HG03280 (cell line): ENCODE measurements at regions not wholly inside any gene's neighbourhood (a gene's known extent, or its start where the extent isn't known, plus 50 kb on each side); places are given as distances from the start of the nearest gene placed in this dataset.
A peak's percentile ranks its signal among the peaks of the same experiment; 100 is the strongest.

Experiments used
- ATAC-seq: cut with Tn5 transposase; IDR thresholded peaks from one replicate; pipeline ENCODE4 v1.9.1; 2021; ENCODE audit warnings: mild to moderate bottlenecking, moderate library complexity; ENCODE audit not compliant: unreplicated experiment

GRCh38 chr13:79096099-79096498, 310.0 kb downstream of the RBM26 start:
- no peak for ATAC-seq

- ATAC-seq, result no peak
Measured at GRCh38 chr13:79090552-79091124, 315.4 kb downstream of the RBM26 start.

DNA sequence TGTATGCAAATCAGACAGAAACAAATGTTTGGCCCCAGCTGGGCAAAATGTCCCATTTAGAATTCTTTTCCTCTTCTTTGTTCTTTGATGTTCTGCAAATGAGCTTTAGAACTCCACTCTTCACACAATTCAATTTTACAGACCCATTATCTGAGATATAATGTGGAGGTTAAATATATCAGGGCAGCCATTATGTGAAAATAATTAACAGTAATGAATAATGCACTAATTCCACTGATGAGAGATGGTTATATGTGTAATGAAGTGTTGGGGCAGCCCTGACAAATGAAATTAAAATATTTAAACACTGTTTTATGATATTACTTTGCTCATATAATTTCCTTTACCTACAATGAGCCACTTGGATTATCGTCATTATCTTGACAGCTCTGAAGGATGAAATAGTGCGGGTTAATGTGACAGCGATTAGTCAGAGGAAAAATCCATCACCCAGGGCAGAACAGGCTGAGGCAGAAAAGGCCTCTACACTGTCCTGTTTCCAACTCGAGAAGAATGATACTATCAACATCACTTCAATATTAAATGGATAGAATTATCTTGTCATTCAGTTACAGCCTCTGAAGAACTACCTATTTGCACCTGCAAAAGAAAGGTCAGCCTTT, 321.1 kb downstream of the RBM26 start:
- no peak for ATAC-seq

GRCh38 chr13:79081942-79082341, 324.1 kb downstream of the RBM26 start:
- no peak for ATAC-seq

GRCh38 chr13:79079351-79079839, 326.7 kb downstream of the RBM26 start:
- no peak for ATAC-seq

DNA sequence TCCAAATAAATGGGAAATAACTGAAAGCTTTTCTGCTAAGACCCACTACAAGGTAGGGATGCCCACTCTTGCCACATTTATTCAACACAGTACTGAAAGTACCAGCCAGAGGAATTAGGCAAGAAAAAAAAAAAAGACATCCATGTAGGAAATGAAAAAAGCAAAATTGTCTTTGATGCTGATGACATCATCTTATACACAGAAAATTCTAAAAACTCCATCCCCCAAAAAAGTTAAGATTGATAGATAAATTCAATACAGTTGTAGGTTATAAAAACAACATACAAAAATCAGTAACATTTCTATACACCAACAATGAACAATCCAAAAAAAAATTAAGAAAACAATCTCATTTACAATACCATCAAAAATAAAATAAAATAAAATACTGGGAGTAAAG, 330.4 kb downstream of the RBM26 start:
- no peak for ATAC-seq

- ATAC-seq, result peak; percentile 65
Measured at GRCh38 chr13:79070343-79070974, 335.6 kb downstream of the RBM26 start.

DNA sequence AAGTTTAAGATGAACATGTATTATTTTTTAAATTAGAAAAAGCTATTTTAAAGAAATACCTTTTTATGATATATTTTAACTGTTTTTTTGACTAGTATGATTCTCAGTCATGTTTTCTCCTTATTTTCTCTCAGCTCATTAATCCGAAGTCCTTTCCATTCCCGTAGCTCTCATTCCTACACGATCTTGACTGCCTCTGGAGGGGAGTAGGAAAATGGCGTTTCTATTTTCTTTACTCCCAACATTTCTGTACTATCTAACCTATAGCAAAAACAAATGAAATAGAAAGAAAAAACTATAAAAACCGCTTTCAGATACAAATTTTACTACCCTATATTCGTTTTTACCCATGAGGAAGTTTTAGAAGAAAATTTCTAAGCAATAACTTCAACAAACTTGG, 343.8 kb downstream of the RBM26 start:
- ATAC-seq, result no peak

DNA sequence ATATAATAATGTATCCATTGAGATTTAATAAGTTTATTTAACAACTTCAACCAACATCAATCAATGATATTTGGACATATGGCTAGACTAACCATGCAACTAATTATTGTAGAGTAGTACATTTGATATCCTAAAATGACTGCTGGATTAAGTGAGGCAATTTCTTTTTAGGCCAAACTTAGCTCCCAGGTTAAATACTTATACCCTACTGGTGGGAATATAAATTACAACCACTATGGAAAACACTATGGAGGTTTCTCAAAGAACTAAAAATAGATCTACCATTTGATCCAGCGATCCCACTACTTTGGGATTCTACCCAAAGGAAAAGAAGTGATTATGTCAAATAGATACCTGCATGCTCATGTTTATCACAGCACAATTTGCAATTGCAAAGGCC, 345.8 kb downstream of the RBM26 start:
- ATAC-seq, result no peak

DNA sequence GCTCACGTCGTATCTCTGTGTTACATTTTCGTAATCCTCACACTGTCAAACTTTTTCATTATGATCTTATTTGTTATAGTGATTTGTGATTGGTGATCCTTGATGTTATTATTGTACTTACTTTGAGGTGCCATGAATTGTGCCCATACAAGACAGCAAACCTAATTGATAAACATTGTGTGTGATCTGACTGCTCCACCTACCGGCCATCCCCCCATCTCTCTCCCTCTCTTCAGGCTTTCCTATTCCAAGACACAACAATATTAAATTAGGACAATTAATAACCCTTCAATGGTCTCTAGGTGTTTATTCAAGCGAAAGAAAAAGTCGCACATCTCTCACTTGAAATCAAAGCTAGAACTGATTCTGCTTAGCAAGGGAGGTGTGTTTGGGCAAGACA, 349.3 kb downstream of the RBM26 start:
- ATAC-seq, result no peak

- no peak for ATAC-seq
Measured at GRCh38 chr13:79051472-79051871, 354.6 kb downstream of the RBM26 start.

DNA sequence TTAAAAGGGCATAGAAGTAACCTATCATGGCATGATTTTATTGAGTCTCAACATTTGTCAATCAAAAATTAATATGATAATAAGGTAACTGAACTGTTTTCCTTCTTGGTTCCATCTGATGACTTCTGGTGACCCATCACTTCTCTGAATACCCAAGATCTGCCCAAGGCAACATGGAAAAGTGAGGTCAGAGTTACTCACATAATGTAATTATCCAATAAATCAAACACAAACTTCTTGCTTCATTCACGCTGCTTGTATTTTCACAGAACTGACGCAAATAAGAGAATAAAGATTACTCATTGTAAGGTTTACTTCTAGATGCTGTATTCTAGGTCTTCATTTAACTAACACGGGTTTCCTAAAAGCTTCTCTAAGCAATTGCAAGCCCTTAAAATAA, 361.6 kb downstream of the RBM26 start:
- ATAC-seq, result no peak

DNA sequence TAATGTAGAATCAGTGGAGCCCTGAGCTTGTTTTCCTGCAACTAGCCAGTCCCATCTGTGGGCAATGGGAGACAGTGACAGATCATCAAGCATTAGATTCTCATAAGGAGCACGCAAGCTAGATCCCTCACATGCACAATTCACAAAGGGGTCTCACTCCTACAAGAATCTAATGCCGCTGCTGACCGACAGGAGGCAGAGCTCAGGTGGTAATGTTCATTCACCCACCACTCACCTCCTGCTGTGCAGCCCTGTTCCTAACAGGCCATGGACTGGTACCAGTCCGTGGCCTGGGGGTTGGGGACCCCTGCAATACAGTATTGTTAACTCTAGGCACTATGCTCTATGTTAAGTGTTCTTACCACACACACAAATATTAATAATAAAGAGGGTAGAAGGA, 362.8 kb downstream of the RBM26 start:
- no peak for ATAC-seq

DNA sequence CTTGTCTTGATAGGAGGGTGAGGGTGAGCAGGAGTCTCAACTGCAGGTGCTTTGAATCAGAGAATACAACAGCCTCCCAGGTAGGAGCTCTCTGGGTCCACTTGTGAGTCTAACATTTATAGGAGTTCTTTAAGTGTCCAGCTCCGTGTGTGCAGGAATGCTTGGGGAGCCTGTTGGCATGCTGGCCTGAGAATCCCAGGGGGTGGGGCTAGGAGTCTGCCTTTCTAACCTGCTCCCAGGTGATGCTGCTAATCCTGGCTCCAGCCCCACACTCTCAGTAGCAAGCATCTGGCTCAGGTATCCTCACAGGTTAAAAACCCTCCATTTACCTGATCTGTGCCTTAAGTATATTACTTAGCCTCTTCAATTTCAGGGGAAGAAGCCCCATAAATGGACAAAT, 368.9 kb downstream of the RBM26 start:
- no peak for ATAC-seq

- ATAC-seq, result no peak
Measured at GRCh38 chr13:79034341-79034740, 371.7 kb downstream of the RBM26 start.

GRCh38 chr13:79030513-79030912, 371.6 kb upstream of the OBI1 start:
- no peak for ATAC-seq

GRCh38 chr13:79018166-79018565, 359.2 kb upstream of the OBI1 start:
- no peak for ATAC-seq

- ATAC-seq, result no peak
Measured at GRCh38 chr13:79011179-79011578, 352.2 kb upstream of the OBI1 start.

GRCh38 chr13:79003989-79004898, 345.3 kb upstream of the OBI1 start:
- peak; percentile 50 for ATAC-seq

- no peak for ATAC-seq
Measured at GRCh38 chr13:78999494-78999893, 340.5 kb upstream of the OBI1 start.

DNA sequence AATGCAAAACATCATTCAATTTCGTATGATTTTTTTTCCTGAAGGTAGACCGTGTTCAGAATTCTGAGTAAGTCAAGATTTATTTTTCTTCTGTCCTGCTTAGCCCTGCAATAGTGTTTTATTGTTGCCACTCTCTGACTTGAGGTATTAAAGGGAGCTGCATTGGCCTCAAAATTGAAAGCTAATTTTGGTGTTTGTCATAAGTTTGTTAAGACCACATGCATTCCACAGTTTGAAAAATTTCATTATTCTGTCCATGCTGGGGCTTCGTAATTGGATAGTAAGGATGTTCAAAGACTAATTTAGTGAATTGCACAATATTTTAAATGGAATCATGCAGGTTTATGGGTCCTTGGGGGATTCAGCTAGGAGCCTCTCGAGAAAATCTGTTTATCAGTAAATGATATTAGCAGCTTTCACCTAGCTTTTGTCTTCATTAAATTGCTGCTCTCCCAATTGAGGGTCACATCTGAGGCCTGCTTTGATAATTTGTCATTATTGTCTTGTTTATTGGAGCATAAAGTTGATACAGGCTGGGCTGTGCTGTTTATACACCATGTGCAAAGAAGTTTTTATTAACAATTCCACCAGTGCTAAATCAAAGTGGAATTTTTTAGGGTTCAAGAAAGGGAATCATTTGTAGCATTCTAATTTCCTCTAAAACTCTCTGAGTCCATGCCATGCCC, 339.8 kb upstream of the OBI1 start:
- ATAC-seq, result peak; percentile 23
